CD14-positive monocyte (primary cell): ENCODE measurements at regions not wholly inside any gene's neighbourhood (a gene's known extent, or its start where the extent isn't known, plus 50 kb on each side); places are given as distances from the start of the nearest gene placed in this dataset.

ENCODE experiments used
- DNase-seq, 3 donors: peaks; one replicate each; pipeline ENCODE4 v3.0.0-alpha.2; 2011 to 2022
- H2AFZ ChIP-seq: 2 replicates; pipeline ENCODE4 v1.6.0; 2012; ENCODE audit warnings: mild to moderate bottlenecking, low read depth, low read length, inconsistent platforms; ENCODE audit not compliant: insufficient read depth, poor library complexity, severe bottlenecking
- H3K27ac ChIP-seq, 2 donors: 1 replicate in 1 of 2; 2 replicates in 1 of 2; pipeline ENCODE4 v1.5.1; 2012 to 2013; ENCODE audit warnings: low read length in 2 of 2, control low read depth in 1 of 2, inconsistent platforms in 1 of 2, low read depth in 1 of 2, mild to moderate bottlenecking in 1 of 2
- H3K27me3 ChIP-seq, 2 donors: one replicate each; pipeline versions ENCODE4 v1.6.0 to v1.6.1; 2011 to 2013; ENCODE audit warnings: low read length in 2 of 2; ENCODE audit not compliant: control insufficient read depth in 2 of 2, insufficient read depth in 2 of 2
- H3K36me3 ChIP-seq, 2 donors: replicated peaks in 1 of 2; 1 replicate in 1 of 2; 2 replicates in 1 of 2; pipeline versions ENCODE4 v1.5.1 to v1.6.1; 2012 to 2013; ENCODE audit warnings: low read length in 2 of 2, control low read depth in 1 of 2, inconsistent platforms in 1 of 2, mild to moderate bottlenecking in 1 of 2; ENCODE audit not compliant: insufficient read depth in 2 of 2, control insufficient read depth in 1 of 2
- H3K4me1 ChIP-seq, 2 donors: 1 replicate in 1 of 2; 2 replicates in 1 of 2; pipeline versions ENCODE4 v1.5.1 to v1.6.1; 2012 to 2013; ENCODE audit warnings: low read length in 2 of 2, control low read depth in 1 of 2, inconsistent platforms in 1 of 2, mild to moderate bottlenecking in 1 of 2, moderate library complexity in 1 of 2; ENCODE audit not compliant: insufficient read depth in 2 of 2, control insufficient read depth in 1 of 2
- H3K4me2 ChIP-seq: replicated peaks from 2 replicates; pipeline ENCODE3; 2012; ENCODE audit warnings: low read length, moderate library complexity, mild to moderate bottlenecking; ENCODE audit not compliant: poor library complexity, severe bottlenecking; ENCODE audit errors: extremely low read depth
- H3K4me3 ChIP-seq, 3 experiments: fragments of 200-600 bp in 1 of 3; sonication (generic) in 1 of 3; replicated peaks in 1 of 3; 1 replicate in 2 of 3; 2 replicates in 1 of 3; pipeline ENCODE4 v1.5.1; 2011 to 2013; ENCODE audit warnings: low read length in 3 of 3, mild to moderate bottlenecking in 3 of 3, control low read depth in 2 of 3, low read depth in 2 of 3, inconsistent platforms in 1 of 3, moderate library complexity in 1 of 3
- H3K79me2 ChIP-seq: 2 replicates; pipeline ENCODE4 v1.6.0; 2012; ENCODE audit warnings: mild to moderate bottlenecking, control low read depth, inconsistent platforms, low read length, moderate library complexity; ENCODE audit not compliant: insufficient read depth
- H3K9ac ChIP-seq: 2 replicates; pipeline ENCODE4 v1.6.0; 2017; ENCODE audit warnings: low read length, mild to moderate bottlenecking; ENCODE audit not compliant: insufficient read depth, poor library complexity, severe bottlenecking
- H3K9me3 ChIP-seq, 2 donors: replicated peaks in 1 of 2; 1 replicate in 1 of 2; 2 replicates in 1 of 2; pipeline versions ENCODE4 v1.5.1 to v1.6.1; 2012 to 2013; ENCODE audit warnings: low read length in 2 of 2, control low read depth in 1 of 2; ENCODE audit not compliant: control insufficient read depth in 1 of 2, insufficient read depth in 1 of 2
- H4K20me1 ChIP-seq: 2 replicates; pipeline ENCODE4 v1.6.0; 2012; ENCODE audit warnings: mild to moderate bottlenecking, low read length, control low read depth, moderate library complexity; ENCODE audit not compliant: insufficient read depth
- H3K27ac Mint-ChIP-seq, 7 donors: one replicate each; pipeline ENCODE4 v1.8.0; 2020; ENCODE audit warnings: mild to moderate bottlenecking in 7 of 7, mixed read lengths in 7 of 7, moderate library complexity in 6 of 7, inconsistent platforms in 2 of 7
- H3K27me3 Mint-ChIP-seq, 3 donors: one replicate each; pipeline ENCODE4 v1.8.0; 2021 to 2022; ENCODE audit warnings: low read depth in 3 of 3, mild to moderate bottlenecking in 3 of 3, mixed read lengths in 3 of 3, moderate library complexity in 3 of 3, inconsistent platforms in 1 of 3
- H3K36me3 Mint-ChIP-seq, 2 donors: one replicate each; pipeline ENCODE4 v1.8.0; 2020; ENCODE audit warnings: mixed read lengths in 2 of 2, inconsistent platforms in 1 of 2, mild to moderate bottlenecking in 1 of 2
- H3K4me1 Mint-ChIP-seq: one replicate; pipeline ENCODE4 v1.8.0; 2020; ENCODE audit warnings: mild to moderate bottlenecking, mixed read lengths
- H3K4me3 Mint-ChIP-seq, 2 donors: one replicate each; pipeline ENCODE4 v1.8.0; 2020; ENCODE audit warnings: mild to moderate bottlenecking in 2 of 2, mixed read lengths in 2 of 2, moderate library complexity in 1 of 2
- H3K9me3 Mint-ChIP-seq, 7 donors: one replicate each; pipeline ENCODE4 v1.8.0; 2020 to 2022; ENCODE audit warnings: mixed read lengths in 7 of 7, mild to moderate bottlenecking in 6 of 7, moderate library complexity in 6 of 7, inconsistent platforms in 2 of 7
- CTCF ChIP-seq: fragments of 200-600 bp; IDR thresholded peaks from one replicate; pipeline ENCODE4 v1.8.0; 2022; ENCODE audit warnings: antibody characterized with exemption, mild to moderate bottlenecking
- WGBS: methylation state at CpG from one replicate; pipeline ENCODE4 v1.1.5; 2013; ENCODE audit warnings: missing lambda C conversion rate; ENCODE audit not compliant: insufficient coverage; 5-methylcytosine and 5-hydroxymethylcytosine counted together
- intact Hi-C, 2 donors: fragments of 100-400 bp; cut with micrococcal nuclease; formaldehyde crosslinking; loops; one replicate each; pipeline versions ENCODE4 v1.15.0 to v1.15.1; 2023

GRCh38 chr5:126315341-126315740 is 107.9 kb upstream of the GRAMD2B start:
- no peaks in the 10 kb centered on the region for H3K4me1 Mint-ChIP-seq
- TF ChIP-seq CTCF, result no peak
- no peak for DNase-seq
- Histone ChIP-seq H3K27ac (no peak overlapping the region), H3K4me3 (no peak overlapping the region), H3K4me2 (no peak overlapping the region), H3K4me1 (no peaks in the 10 kb centered on the region), H3K36me3 (no peaks in the 10 kb centered on the region), H3K79me2 (no peaks in the 10 kb centered on the region), H3K27me3 (no peaks in the 10 kb centered on the region), H3K9ac (no peak overlapping the region), H4K20me1 (no peaks in the 10 kb centered on the region), H2AFZ (no peak overlapping the region), H3K9me3 (no peaks in the 10 kb centered on the region)
- no peaks in the 10 kb centered on the region for H3K36me3 Mint-ChIP-seq
- H3K4me3 Mint-ChIP-seq, result no peak overlapping the region
- peaks cover 0 to 3% (median 0%) of the 10 kb centered on the region in 7 donors for H3K9me3 Mint-ChIP-seq
- intact Hi-C loops, result no loop called here
- WGBS, result no CpG with 5 or more reads among the region's 3 CpGs
- peaks cover 0 to 2% (median 2%) of the 10 kb centered on the region in 3 donors for H3K27me3 Mint-ChIP-seq
- no peak overlapping the region for H3K27ac Mint-ChIP-seq

- Mint-ChIP-seq H3K4me1 (no peaks in the 10 kb centered on the region), H3K27ac (no peak overlapping the region), H3K27me3 (peaks cover 0 to 3% (median 0%) of the 10 kb centered on the region in 3 donors), H3K9me3 (no peaks in the 10 kb centered on the region), H3K36me3 (no peaks in the 10 kb centered on the region), H3K4me3 (no peak overlapping the region)
- H3K4me3 ChIP-seq, result no peak overlapping the region
- H3K9me3 ChIP-seq, result no peaks in the 10 kb centered on the region
- no peaks in the 10 kb centered on the region for H3K36me3 ChIP-seq
- H3K27me3 ChIP-seq, result no peaks in the 10 kb centered on the region
- no peaks in the 10 kb centered on the region for H3K79me2 ChIP-seq
- no peaks in the 10 kb centered on the region for H4K20me1 ChIP-seq
- no CpG with 5 or more reads among the region's 1 CpG for WGBS
- H3K9ac ChIP-seq, result no peak overlapping the region
- H3K4me2 ChIP-seq, result no peak overlapping the region
- H2AFZ ChIP-seq, result no peak overlapping the region
- intact Hi-C loops, result no loop called here
- no peak overlapping the region for H3K27ac ChIP-seq
- H3K4me1 ChIP-seq, result no peaks in the 10 kb centered on the region
- no peak for TF ChIP-seq CTCF
- no peak for DNase-seq
These were observed 90.9 kb upstream of the GRAMD2B start for GRCh38 chr5:126332326-126332725.
